ENCODE measurements at regions not wholly inside any gene's neighbourhood (a gene's known extent, or its start where the extent isn't known, plus 50 kb on each side); places are given as distances from the start of the nearest gene placed in this dataset.

- TF ChIP-seq CTCF (IDR thresholded peaks at IDR 0.05 in 2 of 3, conservative IDR thresholded peaks at IDR 0.05 in 1 of 3; ENCODE audit: borderline replicate concordance in 1 of 3, insufficient read depth in 1 of 3, low read depth in 2 of 3, low read length in 2 of 3) (no peak), EZH2phosphoT487 (IDR thresholded peaks at IDR 0.05; ENCODE audit: borderline replicate concordance) (no peak), MAX (IDR thresholded peaks at IDR 0.05) (no peak), ATF3 (IDR thresholded peaks at IDR 0.05) (no peak), SRF (IDR thresholded peaks at IDR 0.05; ENCODE audit: low read depth) (no peak), JUND (IDR thresholded peaks at IDR 0.05) (no peak), SIN3A (IDR thresholded peaks at IDR 0.05; ENCODE audit: low read depth) (no peak), FOSL1 (IDR thresholded peaks at IDR 0.05; ENCODE audit: low read depth) (no peak), RAD21 (IDR thresholded peaks at IDR 0.05; ENCODE audit: low read depth) (no peak)
- ATAC-seq, result no peak
- H3K36me3 ChIP-seq (ENCODE audit: control insufficient read depth in 1 of 2, insufficient read depth in 2 of 2, low read length in 2 of 2), result no peaks in the 10 kb centered on the region
- no peak overlapping the region for H3K4me2 ChIP-seq (ENCODE audit: low read length)
- BruUV-seq (replicated peaks), result no TSS peak
- no peaks in the 10 kb centered on the region for H3K79me2 ChIP-seq (ENCODE audit: insufficient read depth, low read length)
- intact Hi-C loops (cut with micrococcal nuclease), result no loop called here
- no peak for DNase-seq (ENCODE audit: low read depth, low spot score)
- H3K4me3 ChIP-seq (replicated peaks in 1 of 2; ENCODE audit: low read depth in 1 of 2, low read length in 2 of 2), result no peak overlapping the region
- no peak overlapping the region for H2AFZ ChIP-seq (ENCODE audit: low read depth, low read length, poor library complexity, severe bottlenecking)
- no peaks in the 10 kb centered on the region for H3K27me3 ChIP-seq (ENCODE audit: insufficient read depth, low read length)
- H3K27ac ChIP-seq (ENCODE audit: low read depth, low read length), result no peak overlapping the region
- ChIA-PET POLR2A (no interaction called here), RAD21 (ENCODE audit: low non-redundant PET in 1 of 2, low total read pairs in 2 of 2, uncharacterized antibody in 2 of 2, unreplicated experiment in 2 of 2) (interaction anchor here in 1 of 2 experiments (0.6 kb wide), 1 partner anchor 48 kb away, joined by 3 read pairs; no protein-coding TSS in a partner anchor), CTCF (no interaction called here)
- no peaks in the 10 kb centered on the region for H3K9me2 ChIP-seq (ENCODE audit: insufficient read depth)
- H3K9me3 ChIP-seq (ENCODE audit: control insufficient read depth in 1 of 2, insufficient read depth in 1 of 2, low read depth in 1 of 2, low read length in 2 of 2), result no peaks in the 10 kb centered on the region
- H3K4me1 ChIP-seq (ENCODE audit: control insufficient read depth in 1 of 2, insufficient read depth in 2 of 2, low read length in 2 of 2), result peaks cover 6 to 15% of the 10 kb centered on the region in 2 experiments
- no peaks in the 10 kb centered on the region for H4K20me1 ChIP-seq (ENCODE audit: insufficient read depth)
- no peak overlapping the region for H3K9ac ChIP-seq (ENCODE audit: low read length)
These were observed 153.2 kb downstream of the CTTN start for GRCh38 chr11:70551351-70552166.
